Mucosa of rectum (tissue), 2 donors: ENCODE measurements at regions not wholly inside any gene's neighbourhood (a gene's known extent, or its start where the extent isn't known, plus 50 kb on each side); places are given as distances from the start of the nearest gene placed in this dataset.

Source experiments
- H3K27ac ChIP-seq, 2 donors: one replicate each; pipeline ENCODE4 v1.7.0; 2013; ENCODE audit warnings: inconsistent platforms in 2 of 2, low read depth in 2 of 2, low read length in 2 of 2
- H3K27me3 ChIP-seq, 2 donors: one replicate each; pipeline ENCODE4 v1.7.0; 2013; ENCODE audit warnings: low read length in 2 of 2; ENCODE audit not compliant: control insufficient read depth in 2 of 2, insufficient read depth in 2 of 2
- H3K36me3 ChIP-seq, 2 donors: one replicate each; pipeline ENCODE4 v1.7.0; 2013; ENCODE audit warnings: low read length in 2 of 2; ENCODE audit not compliant: control insufficient read depth in 2 of 2, insufficient read depth in 2 of 2
- H3K4me1 ChIP-seq, 2 donors: one replicate each; pipeline ENCODE4 v1.7.0; 2013; ENCODE audit warnings: low read length in 2 of 2, mild to moderate bottlenecking in 1 of 2; ENCODE audit not compliant: control insufficient read depth in 2 of 2, insufficient read depth in 2 of 2
- H3K4me3 ChIP-seq, 2 donors: one replicate each; pipeline ENCODE4 v1.7.0; 2013; ENCODE audit warnings: low read length in 2 of 2
- H3K9ac ChIP-seq, 2 donors: one replicate each; pipeline ENCODE4 v1.7.0; 2013; ENCODE audit warnings: low read length in 2 of 2, low read depth in 1 of 2, mild to moderate bottlenecking in 1 of 2
- H3K9me3 ChIP-seq, 2 donors: one replicate each; pipeline ENCODE4 v1.7.0; 2013; ENCODE audit warnings: low read length in 2 of 2; ENCODE audit not compliant: control insufficient read depth in 2 of 2
- donor health status: healthy.
- donor health status: Normal muscosa, but diverticular disease.

- Histone ChIP-seq H3K4me3 (no peak overlapping the region), H3K27ac (no peak overlapping the region)
These were observed 301.1 kb upstream of the ACTBL2 start for GRCh38 chr5:57783693-57784092.

GRCh38 chr5:57780961-57781325, 298.3 kb upstream of the ACTBL2 start:
- Histone ChIP-seq H3K4me1 (peaks cover 0 to 2% of the 10 kb centered on the region in 2 donors), H3K27me3 (no peaks in the 10 kb centered on the region), H3K4me3 (no peak overlapping the region), H3K9ac (no peak overlapping the region), H3K9me3 (no peaks in the 10 kb centered on the region), H3K36me3 (no peaks in the 10 kb centered on the region), H3K27ac (no peak overlapping the region)

More at GRCh38 chr5:57783693-57784092, 301.1 kb upstream of the ACTBL2 start:
- Histone ChIP-seq H3K27me3 (no peaks in the 10 kb centered on the region), H3K4me1 (peaks cover 0 to 2% of the 10 kb centered on the region in 2 donors), H3K36me3 (no peaks in the 10 kb centered on the region), H3K9ac (no peak overlapping the region), H3K9me3 (no peaks in the 10 kb centered on the region)

GRCh38 chr5:57780306-57780960, 297.8 kb upstream of the ACTBL2 start:
- H3K36me3 ChIP-seq = no peaks in the 10 kb centered on the region
- H3K27ac ChIP-seq = no peak overlapping the region
- H3K27me3 ChIP-seq = no peaks in the 10 kb centered on the region
- no peak overlapping the region for H3K9ac ChIP-seq
- no peak overlapping the region for H3K4me3 ChIP-seq
- H3K4me1 ChIP-seq = peaks cover 0 to 2% of the 10 kb centered on the region in 2 donors
- H3K9me3 ChIP-seq = no peaks in the 10 kb centered on the region

- no peaks in the 10 kb centered on the region for H3K36me3 ChIP-seq
- H3K4me1 ChIP-seq = peaks cover 0 to 2% of the 10 kb centered on the region in 2 donors
- H3K27me3 ChIP-seq = no peaks in the 10 kb centered on the region
- H3K27ac ChIP-seq = no peak overlapping the region
- H3K9me3 ChIP-seq = no peaks in the 10 kb centered on the region
- no peak overlapping the region for H3K4me3 ChIP-seq
- H3K9ac ChIP-seq = no peak overlapping the region
These were observed 297.0 kb upstream of the ACTBL2 start for GRCh38 chr5:57779383-57780223.

- no peaks in the 10 kb centered on the region for H3K27me3 ChIP-seq
- no peak overlapping the region for H3K9ac ChIP-seq
- H3K27ac ChIP-seq = no peak overlapping the region
- H3K4me3 ChIP-seq = no peak overlapping the region
- no peaks in the 10 kb centered on the region for H3K36me3 ChIP-seq
- H3K9me3 ChIP-seq = no peaks in the 10 kb centered on the region
- peaks cover 0 to 2% of the 10 kb centered on the region in 2 donors for H3K4me1 ChIP-seq
These were observed 296.0 kb upstream of the ACTBL2 start for GRCh38 chr5:57778501-57779091.

- Histone ChIP-seq H3K4me1 (peaks cover 0 to 2% of the 10 kb centered on the region in 2 donors), H3K27me3 (no peaks in the 10 kb centered on the region), H3K36me3 (no peaks in the 10 kb centered on the region), H3K4me3 (no peak overlapping the region), H3K9ac (no peak overlapping the region), H3K27ac (no peak overlapping the region), H3K9me3 (no peaks in the 10 kb centered on the region)
These were observed 294.6 kb upstream of the ACTBL2 start for GRCh38 chr5:57777174-57777581.

- Histone ChIP-seq H3K9ac (no peak overlapping the region), H3K27me3 (no peaks in the 10 kb centered on the region), H3K4me3 (peak overlapping the region in 1 of 2 donors; percentile 10), H3K27ac (no peak overlapping the region), H3K4me1 (peaks cover 0 to 2% of the 10 kb centered on the region in 2 donors), H3K36me3 (no peaks in the 10 kb centered on the region), H3K9me3 (no peaks in the 10 kb centered on the region)
These were observed 293.4 kb upstream of the ACTBL2 start for GRCh38 chr5:57776035-57776434.

- H3K36me3 ChIP-seq = no peaks in the 10 kb centered on the region
- no peak overlapping the region for H3K27ac ChIP-seq
- H3K4me3 ChIP-seq = no peak overlapping the region
- no peaks in the 10 kb centered on the region for H3K27me3 ChIP-seq
- no peak overlapping the region for H3K9ac ChIP-seq
- no peaks in the 10 kb centered on the region for H3K4me1 ChIP-seq
- no peaks in the 10 kb centered on the region for H3K9me3 ChIP-seq
These were observed 291.8 kb upstream of the ACTBL2 start for GRCh38 chr5:57774439-57774838.

- H3K27ac ChIP-seq = no peak overlapping the region
- no peaks in the 10 kb centered on the region for H3K36me3 ChIP-seq
- H3K9ac ChIP-seq = no peak overlapping the region
- H3K9me3 ChIP-seq = no peaks in the 10 kb centered on the region
- H3K4me3 ChIP-seq = no peak overlapping the region
- no peaks in the 10 kb centered on the region for H3K27me3 ChIP-seq
- no peaks in the 10 kb centered on the region for H3K4me1 ChIP-seq
These were observed 289.9 kb upstream of the ACTBL2 start for GRCh38 chr5:57772512-57772911.

GRCh38 chr5:57770039-57770438, 287.4 kb upstream of the ACTBL2 start:
- H3K9ac ChIP-seq = no peak overlapping the region
- H3K36me3 ChIP-seq = no peaks in the 10 kb centered on the region
- H3K9me3 ChIP-seq = no peaks in the 10 kb centered on the region
- no peak overlapping the region for H3K4me3 ChIP-seq
- H3K27ac ChIP-seq = no peak overlapping the region
- H3K4me1 ChIP-seq = no peaks in the 10 kb centered on the region
- H3K27me3 ChIP-seq = no peaks in the 10 kb centered on the region
